ENCODE measurements at regions not wholly inside any gene's neighbourhood (a gene's known extent, or its start where the extent isn't known, plus 50 kb on each side); places are given as distances from the start of the nearest gene placed in this dataset.

DNA sequence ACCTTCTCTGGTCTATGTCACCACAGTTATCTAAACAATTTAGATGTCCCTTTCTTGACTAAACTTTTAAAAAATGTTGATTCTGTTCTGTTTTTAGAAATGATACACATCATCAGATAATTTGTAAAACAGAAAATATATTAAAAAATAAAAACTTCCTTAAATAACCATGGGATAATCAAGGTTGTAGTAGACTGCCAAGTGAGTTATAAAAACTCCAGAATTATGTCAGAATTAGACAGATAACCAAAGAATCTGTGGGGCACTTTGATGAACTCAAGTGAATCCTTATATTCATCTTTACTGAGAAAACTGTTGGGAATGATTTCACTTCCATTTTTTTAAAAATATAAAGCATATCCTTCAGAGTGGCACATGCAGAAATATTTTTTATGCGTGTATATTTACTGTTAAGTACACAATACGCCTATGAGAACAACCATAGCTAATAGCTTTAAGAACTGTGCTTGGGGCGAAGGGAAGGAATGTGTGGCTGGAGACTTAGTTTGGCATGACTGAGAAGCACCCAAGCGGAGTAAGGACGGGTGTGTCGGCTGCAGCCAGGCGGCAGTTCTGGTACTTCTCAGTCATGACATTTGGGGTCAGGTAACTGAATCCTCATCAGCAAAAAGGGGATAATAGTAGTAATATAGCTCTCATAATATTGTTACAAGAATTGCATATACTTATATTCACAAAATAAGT, 604.7 kb upstream of the CITED2 start:
- POLR2A ChIA-PET: no interaction called here
- DNase-seq (ENCODE audit: extremely low spot score): no peak
- CTCF ChIA-PET: interaction anchor here (1.4 kb wide), 1 partner anchor 12 kb away, joined by 4 read pairs; no protein-coding TSS in a partner anchor
- TF ChIP-seq, protein P1, sequence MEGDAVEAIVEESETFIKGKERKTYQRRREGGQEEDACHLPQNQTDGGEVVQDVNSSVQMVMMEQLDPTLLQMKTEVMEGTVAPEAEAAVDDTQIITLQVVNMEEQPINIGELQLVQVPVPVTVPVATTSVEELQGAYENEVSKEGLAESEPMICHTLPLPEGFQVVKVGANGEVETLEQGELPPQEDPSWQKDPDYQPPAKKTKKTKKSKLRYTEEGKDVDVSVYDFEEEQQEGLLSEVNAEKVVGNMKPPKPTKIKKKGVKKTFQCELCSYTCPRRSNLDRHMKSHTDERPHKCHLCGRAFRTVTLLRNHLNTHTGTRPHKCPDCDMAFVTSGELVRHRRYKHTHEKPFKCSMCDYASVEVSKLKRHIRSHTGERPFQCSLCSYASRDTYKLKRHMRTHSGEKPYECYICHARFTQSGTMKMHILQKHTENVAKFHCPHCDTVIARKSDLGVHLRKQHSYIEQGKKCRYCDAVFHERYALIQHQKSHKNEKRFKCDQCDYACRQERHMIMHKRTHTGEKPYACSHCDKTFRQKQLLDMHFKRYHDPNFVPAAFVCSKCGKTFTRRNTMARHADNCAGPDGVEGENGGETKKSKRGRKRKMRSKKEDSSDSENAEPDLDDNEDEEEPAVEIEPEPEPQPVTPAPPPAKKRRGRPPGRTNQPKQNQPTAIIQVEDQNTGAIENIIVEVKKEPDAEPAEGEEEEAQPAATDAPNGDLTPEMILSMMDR (IDR thresholded peaks at IDR 0.05; ENCODE audit: control extremely low read depth, extremely low read depth, low read depth, missing control alignments): no peak

DNA sequence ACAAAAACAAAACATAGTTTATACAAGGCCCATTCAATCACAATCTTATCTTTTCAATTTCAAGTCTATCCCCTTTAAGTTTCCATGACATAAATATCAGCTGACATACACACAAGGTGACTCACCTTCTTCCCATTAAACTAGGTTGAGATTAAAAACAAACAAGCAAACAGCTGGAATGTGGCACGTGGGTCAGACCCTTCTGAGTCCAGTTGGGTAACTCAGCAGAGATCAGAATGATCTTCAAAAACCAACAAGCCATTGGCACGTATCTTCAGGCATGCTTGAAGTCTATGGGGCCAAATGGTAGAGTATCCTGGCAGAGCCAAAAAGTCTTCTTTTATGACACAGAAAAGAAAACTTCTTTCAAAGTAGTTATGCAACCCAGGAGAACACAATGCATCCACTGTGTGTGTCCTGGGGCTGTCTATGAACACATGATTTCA, 603.5 kb upstream of the CITED2 start:
- DNase-seq (ENCODE audit: extremely low spot score): no peak
- ChIA-PET POLR2A (no interaction called here), CTCF (interaction anchor here (0.8 to 1.5 kb wide), 2 partner anchors 15 to 607 kb away, joined by 3 read pairs; no protein-coding TSS in a partner anchor)
- TF ChIP-seq, protein P1 (IDR thresholded peaks at IDR 0.05; ENCODE audit: control extremely low read depth, extremely low read depth, low read depth, missing control alignments): no peak

DNA sequence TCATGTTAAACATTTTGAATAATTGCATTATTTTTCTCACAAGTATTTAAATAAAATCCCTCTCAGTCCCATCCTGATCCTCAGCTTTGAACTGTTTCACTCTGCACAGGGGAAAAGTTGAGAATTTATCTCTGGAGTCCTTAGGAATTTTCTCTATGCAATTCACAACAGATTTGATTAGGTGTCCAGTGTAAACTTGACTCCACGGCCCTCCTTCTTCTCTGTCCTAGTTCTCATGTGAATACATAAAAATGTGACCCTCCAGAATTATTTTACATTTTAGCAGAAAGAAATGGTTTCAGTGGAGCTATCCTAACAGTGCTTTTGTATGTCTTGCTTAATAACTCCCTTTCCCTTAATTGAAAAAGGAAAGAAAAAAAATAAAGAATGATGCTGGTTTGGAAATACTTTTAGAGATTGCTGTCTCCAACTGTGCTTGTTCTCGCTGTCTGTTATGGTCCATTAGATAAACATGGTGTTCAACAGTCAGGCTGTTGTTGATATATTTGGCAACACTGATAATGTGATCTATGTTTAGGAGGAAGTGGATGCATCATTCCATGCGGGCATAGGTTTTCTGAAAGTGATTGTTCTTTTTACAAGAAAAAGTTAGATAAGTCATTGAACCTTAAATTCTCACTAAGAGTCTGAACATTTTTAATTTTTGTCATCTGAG, 599.4 kb upstream of the CITED2 start:
- POLR2A ChIA-PET: no interaction called here
- CTCF ChIA-PET: no interaction called here
- TF ChIP-seq, protein P1 (IDR thresholded peaks at IDR 0.05; ENCODE audit: control extremely low read depth, extremely low read depth, low read depth, missing control alignments): no peak
- DNase-seq (ENCODE audit: extremely low spot score): no peak

DNA sequence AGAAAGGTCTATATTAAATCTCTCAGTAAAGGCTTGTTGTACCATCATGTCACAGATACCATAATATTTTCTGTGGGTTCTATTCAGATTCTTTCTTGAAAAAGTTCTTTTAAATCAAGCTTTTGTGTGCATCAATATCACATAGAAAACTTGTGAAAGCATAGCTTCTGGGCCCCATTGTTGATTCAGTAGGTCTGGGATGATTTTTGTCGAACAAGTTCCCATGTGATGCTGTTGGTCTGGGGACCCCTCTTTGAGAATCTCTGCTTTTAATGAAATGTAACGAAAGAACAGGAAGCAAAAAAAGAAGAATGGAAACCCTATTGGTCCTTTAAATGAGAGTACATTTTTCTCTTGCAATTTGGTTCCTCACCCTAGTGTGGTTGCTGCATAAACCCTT, 597.7 kb upstream of the CITED2 start:
- TF ChIP-seq, protein P1 (IDR thresholded peaks at IDR 0.05; ENCODE audit: control extremely low read depth, extremely low read depth, low read depth, missing control alignments): no peak
- CTCF ChIA-PET: no interaction called here
- no peak for DNase-seq (ENCODE audit: extremely low spot score)
- POLR2A ChIA-PET: no interaction called here

DNA sequence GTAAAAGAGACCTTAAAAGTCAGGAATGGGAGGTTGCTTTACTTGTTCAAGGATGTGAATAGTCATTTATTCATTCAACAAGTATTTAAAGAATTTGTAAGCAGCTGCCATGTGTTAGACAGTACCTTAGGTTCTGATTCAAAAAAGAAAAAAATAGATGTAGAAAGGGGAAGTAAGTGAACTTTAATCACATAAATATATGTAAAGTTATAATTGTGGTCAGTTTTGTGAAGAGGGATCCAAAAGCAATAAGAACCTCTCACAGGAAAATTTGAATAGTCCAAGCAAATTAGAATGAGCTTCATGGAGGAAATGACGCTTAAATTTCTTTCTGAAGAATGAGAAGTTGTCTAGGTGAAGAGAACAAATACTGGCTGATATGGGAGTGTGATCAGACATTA, 596.1 kb upstream of the CITED2 start:
- TF ChIP-seq, protein P1 (IDR thresholded peaks at IDR 0.05; ENCODE audit: control extremely low read depth, extremely low read depth, low read depth, missing control alignments): no peak
- ChIA-PET POLR2A (no interaction called here), CTCF (interaction anchor here (1.1 kb wide), 1 partner anchor 186 kb away, joined by 3 read pairs; no protein-coding TSS in a partner anchor)
- DNase-seq (ENCODE audit: extremely low spot score): no peak

DNA sequence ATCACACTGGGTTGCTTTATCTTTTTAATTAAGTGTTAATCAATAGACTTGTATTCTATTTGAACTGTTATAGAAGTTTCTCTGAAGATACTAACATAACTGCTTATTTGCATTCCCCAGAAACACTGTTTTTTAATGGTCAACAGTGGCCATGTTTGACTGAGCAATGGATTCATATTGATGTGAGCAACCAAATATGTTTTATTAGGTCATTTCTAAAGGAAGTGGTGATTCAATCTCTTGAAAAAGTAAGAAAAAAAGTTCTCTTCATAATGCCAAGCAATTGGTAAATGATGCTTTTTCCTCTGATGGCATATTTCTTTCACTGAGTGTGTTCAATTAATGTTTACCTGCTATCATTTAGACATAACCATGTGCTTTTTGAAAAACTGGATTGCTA, 593.0 kb upstream of the CITED2 start:
- no peak for DNase-seq (ENCODE audit: extremely low spot score)
- TF ChIP-seq, protein P1 (IDR thresholded peaks at IDR 0.05; ENCODE audit: control extremely low read depth, extremely low read depth, low read depth, missing control alignments): no peak
- POLR2A ChIA-PET: no interaction called here
- CTCF ChIA-PET: no interaction called here
